ENCODE measurements at regions not wholly inside any gene's neighbourhood (a gene's known extent, or its start where the extent isn't known, plus 50 kb on each side); places are given as distances from the start of the nearest gene placed in this dataset.

- Histone ChIP-seq H2BK12ac (ENCODE audit: low read depth, low read length) (no peak overlapping the region), H4K5ac (ENCODE audit: insufficient read length, low read depth, low read length) (no peak overlapping the region), H2BK15ac (ENCODE audit: low read length) (no peak overlapping the region), H2AK5ac (ENCODE audit: low read depth, low read length) (no peak overlapping the region), H2AFZ (ENCODE audit: low read length) (no peak overlapping the region), H3K36me3 (ENCODE audit: control insufficient read depth in 2 of 4, insufficient read depth in 4 of 4, low read length in 3 of 4) (no peaks in the 10 kb centered on the region), H3K4ac (replicated peaks; ENCODE audit: insufficient read length, low read depth, low read length) (no peak overlapping the region), H3K27me3 (replicated peaks in 1 of 4; ENCODE audit: control insufficient read depth in 3 of 4, extremely low read depth in 1 of 4, insufficient read depth in 3 of 4, low read length in 3 of 4) (no peaks in the 10 kb centered on the region), H2BK20ac (ENCODE audit: low read length) (no peak overlapping the region), H3K23me2 (ENCODE audit: low read depth, low read length) (no peaks in the 10 kb centered on the region), H3K18ac (ENCODE audit: extremely low read depth, low read length) (no peak overlapping the region), H3K9me3 (ENCODE audit: insufficient read depth in 2 of 2, low read depth in 1 of 2, low read length in 1 of 2) (no peaks in the 10 kb centered on the region), H3K79me1 (ENCODE audit: low read depth, low read length) (no peaks in the 10 kb centered on the region), H3K56ac (replicated peaks; ENCODE audit: insufficient read length, low read depth, low read length) (no peak overlapping the region), H4K91ac (replicated peaks; ENCODE audit: insufficient read length, low read length) (no peak overlapping the region), H3K4me1 (replicated peaks in 1 of 4; ENCODE audit: control insufficient read depth in 3 of 4, insufficient read depth in 4 of 4, low read length in 3 of 4) (no peaks in the 10 kb centered on the region), H2BK5ac (ENCODE audit: low read depth, low read length) (no peak overlapping the region), H3K9ac (replicated peaks in 1 of 4; ENCODE audit: extremely low read depth in 1 of 4, low read depth in 3 of 4, low read length in 3 of 4) (no peak overlapping the region), H4K20me1 (replicated peaks in 1 of 2; ENCODE audit: control insufficient read depth in 1 of 2, insufficient read depth in 2 of 2, low read length in 2 of 2) (no peaks in the 10 kb centered on the region), H3K4me2 (ENCODE audit: insufficient read depth in 1 of 2, low read depth in 2 of 2, low read length in 2 of 2) (no peak overlapping the region), H3K4me3 (ENCODE audit: extremely low read depth in 1 of 4, insufficient read depth in 2 of 4, low read depth in 3 of 4, low read length in 4 of 4) (no peak overlapping the region), H2BK120ac (replicated peaks; ENCODE audit: low read depth, low read length) (no peak overlapping the region), H3K23ac (ENCODE audit: insufficient read length) (no peak overlapping the region), H4K8ac (ENCODE audit: extremely low read depth, insufficient read depth, low read length) (no peak overlapping the region), H3K27ac (ENCODE audit: low read depth, low read length) (no peak overlapping the region), H3K79me2 (ENCODE audit: control insufficient read depth in 1 of 2, insufficient read depth in 2 of 2, low read length in 2 of 2) (no peaks in the 10 kb centered on the region), H3K14ac (ENCODE audit: insufficient read length) (no peak overlapping the region)
- DNase-seq (ENCODE audit: low read depth in 1 of 2, low spot score in 2 of 2), result no peak
- WGBS, 2 experiments (ENCODE audit: extremely low coverage in 1 of 2, insufficient coverage in 1 of 2, insufficient read length in 1 of 2, insufficient replicate concordance in 2 of 2, low coverage in 1 of 2, low lambda C conversion rate in 2 of 2, missing lambda C conversion rate in 1 of 2), result 87% methylated on average over 2 of the region's 2 CpGs; no CpG with 5 or more reads in 1 of the 2 experiments
- no peak for FAIRE-seq
- ChIA-PET CTCF (ENCODE audit: partially characterized antibody) (interaction anchor here (0.8 to 2.6 kb wide), 6 partner anchors 8 to 869 kb away, joined by 3 to 14 read pairs (median 3); no protein-coding TSS in a partner anchor), POLR2A (ENCODE audit: partially characterized antibody) (no interaction called here)
- TF ChIP-seq GABPA (IDR thresholded peaks at IDR 0.05; ENCODE audit: borderline replicate concordance, insufficient read depth, low read length) (no peak), SAP30 (IDR thresholded peaks at IDR 0.05; ENCODE audit: insufficient read depth, insufficient replicate concordance, low read length) (no peak), TAF7 (optimal IDR thresholded peaks at IDR 0.05; ENCODE audit: borderline replicate concordance, low read depth, low read length) (no peak), CREB1 (IDR thresholded peaks at IDR 0.05) (no peak), PHF8 (conservative IDR thresholded peaks at IDR 0.05; ENCODE audit: low read depth, low read length) (no peak), EP300 (IDR thresholded peaks at IDR 0.05; ENCODE audit: borderline replicate concordance in 1 of 2, low read depth in 2 of 2, low read length in 2 of 2) (no peak), RNF2 (IDR thresholded peaks at IDR 0.05; ENCODE audit: borderline replicate concordance, low read depth, low read length, missing control alignments, poor library complexity, severe bottlenecking) (no peak), CBX5 (IDR thresholded peaks at IDR 0.05; ENCODE audit: low read depth, low read length) (no peak), CEBPB (IDR thresholded peaks at IDR 0.05; ENCODE audit: low read depth, low read length) (no peak), ASH2L (IDR thresholded peaks at IDR 0.05; ENCODE audit: low read length) (no peak), KDM4A (IDR thresholded peaks at IDR 0.05; ENCODE audit: low read depth, low read length, severe bottlenecking) (no peak), POLR2A (IDR thresholded peaks at IDR 0.05; ENCODE audit: control extremely low read depth in 1 of 2, low read depth in 2 of 2, low read length in 2 of 2) (no peak), YY1 (IDR thresholded peaks at IDR 0.05; ENCODE audit: low read depth, low read length) (no peak), HDAC6 (IDR thresholded peaks at IDR 0.05; ENCODE audit: low read depth, low read length) (no peak)
- TF ChIP-seq, protein P1, sequence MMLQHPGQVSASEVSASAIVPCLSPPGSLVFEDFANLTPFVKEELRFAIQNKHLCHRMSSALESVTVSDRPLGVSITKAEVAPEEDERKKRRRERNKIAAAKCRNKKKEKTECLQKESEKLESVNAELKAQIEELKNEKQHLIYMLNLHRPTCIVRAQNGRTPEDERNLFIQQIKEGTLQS (IDR thresholded peaks at IDR 0.05; ENCODE audit: insufficient read depth, low read depth, low read length), result no peak
Measured at GRCh38 chr3:22091329-22091728, 340.3 kb upstream of the ZNF385D start.

All from H1 (cell line).